SK-N-SH (cell line): ENCODE measurements at regions not wholly inside any gene's neighbourhood (a gene's known extent, or its start where the extent isn't known, plus 50 kb on each side); places are given as distances from the start of the nearest gene placed in this dataset.

Experiments
- CTCF ChIA-PET: fragments of 300-600, 350-600 bp; formaldehyde crosslinking; extraction: SDS; loops from one replicate; lab custom pipeline; 2021; lab: Yijun Ruan, JAX
- POLR2A ChIA-PET: fragments of 350-600 bp; sonication (Branson Sonifier 250); formaldehyde crosslinking; extraction: SDS; loops from one replicate; lab custom pipeline; 2020; ENCODE audit warnings: antibody characterized with exemption, inconsistent platforms; lab: Yijun Ruan, JAX
- DNase-seq: peaks from one replicate; pipeline ENCODE4 v3.0.0; 2012
- H2AFZ ChIP-seq: fragments of 200-600 bp; sonication (generic); 2 replicates; pipeline ENCODE4 v1.8.1; 2016; ENCODE audit warnings: antibody characterized with exemption, mild to moderate bottlenecking, low read depth
- H3F3A ChIP-seq: fragments of 200-600 bp; sonication (generic); replicated peaks from 2 replicates; pipeline ENCODE3; 2016; ENCODE audit warnings: antibody characterized with exemption, mild to moderate bottlenecking; ENCODE audit not compliant: insufficient read depth
- H3K27ac ChIP-seq, 2 experiments: fragments of 200-500 bp in 1 of 2; fragments of 200-600 bp in 1 of 2; sonication (Bioruptor generic) in 1 of 2; sonication (generic), shearing (Covaris generic) in 1 of 2; 2 replicates each; pipeline versions ENCODE4 v1.5.1 to v1.6.1; 2014 to 2016; ENCODE audit warnings: low read depth in 2 of 2, inconsistent platforms in 1 of 2, low read length in 1 of 2, mild to moderate bottlenecking in 1 of 2, mixed read lengths in 1 of 2
- H3K27me3 ChIP-seq: fragments of 200-600 bp; sonication (generic), shearing (Covaris generic); 2 replicates; pipeline ENCODE4 v1.6.1; 2016; ENCODE audit warnings: mixed run types; ENCODE audit not compliant: insufficient read depth
- H3K36me3 ChIP-seq, 2 experiments: fragments of 200-500 bp in 1 of 2; fragments of 200-600 bp in 1 of 2; sonication (Bioruptor generic) in 1 of 2; sonication (generic) in 1 of 2; replicated peaks in 1 of 2; 2 replicates each; pipeline versions ENCODE3 to v1.5.1; 2014 to 2016; ENCODE audit warnings: low read length in 1 of 2, mild to moderate bottlenecking in 1 of 2; ENCODE audit not compliant: insufficient read depth in 2 of 2, control insufficient read depth in 1 of 2
- H3K4me1 ChIP-seq, 2 experiments: fragments of 200-500 bp in 1 of 2; fragments of 200-600 bp in 1 of 2; sonication (Bioruptor generic) in 1 of 2; sonication (generic), shearing (Covaris generic) in 1 of 2; 2 replicates each; pipeline versions ENCODE4 v1.5.1 to v1.6.1; 2014 to 2016; ENCODE audit warnings: low read depth in 1 of 2, low read length in 1 of 2, mixed run types in 1 of 2; ENCODE audit not compliant: insufficient read depth in 2 of 2, control insufficient read depth in 1 of 2
- H3K4me2 ChIP-seq: fragments of 200-600 bp; sonication (generic), shearing (Covaris generic); 2 replicates; pipeline ENCODE4 v1.6.1; 2017; ENCODE audit warnings: mixed run types
- H3K4me3 ChIP-seq, 2 experiments: fragments of 200-500 bp in 1 of 2; fragments of 200-600 bp in 1 of 2; sonication (Bioruptor generic) in 1 of 2; sonication (generic), shearing (Covaris generic) in 1 of 2; 2 replicates each; pipeline versions ENCODE4 v1.5.1 to v1.8.1; 2014 to 2016; ENCODE audit warnings: low read depth in 2 of 2, inconsistent platforms in 1 of 2, low read length in 1 of 2, mild to moderate bottlenecking in 1 of 2, mixed read lengths in 1 of 2, moderate library complexity in 1 of 2
- H3K79me2 ChIP-seq: fragments of 200-600 bp; sonication (generic); 2 replicates; pipeline ENCODE4 v1.8.1; 2017; ENCODE audit warnings: mild to moderate bottlenecking; ENCODE audit not compliant: insufficient read depth
- H3K9ac ChIP-seq: fragments of 200-600 bp; sonication (generic); 2 replicates; pipeline ENCODE4 v1.6.1; 2017; ENCODE audit warnings: mixed run types
- H3K9me2 ChIP-seq: fragments of 200-600 bp; sonication (generic); 2 replicates; pipeline ENCODE4 v1.6.1; 2017; ENCODE audit warnings: mixed run types
- H3K9me3 ChIP-seq: fragments of 200-600 bp; sonication (generic); 2 replicates; pipeline ENCODE4 v1.6.1; 2017; ENCODE audit warnings: mixed run types, mild to moderate bottlenecking, moderate library complexity
- H4K20me1 ChIP-seq: fragments of 200-600 bp; sonication (generic); 2 replicates; pipeline ENCODE4 v1.6.1; 2017; ENCODE audit warnings: mild to moderate bottlenecking, mixed run types; ENCODE audit not compliant: insufficient read depth
- CHD2 ChIP-seq: fragments of 150-350 bp; IDR thresholded peaks from 2 replicates; pipeline ENCODE4 v1.6.1; 2018; ENCODE audit warnings: low read length; ENCODE audit not compliant: partially characterized antibody
- EZH2phosphoT487 ChIP-seq: fragments of 200-600 bp; sonication (generic); IDR thresholded peaks from 2 replicates; pipeline ENCODE4 v1.6.1; 2017; ENCODE audit warnings: low read depth, mixed run types, mild to moderate bottlenecking, antibody characterized with exemption, moderate library complexity, borderline replicate concordance
- FOSL2 ChIP-seq: IDR thresholded peaks from 2 replicates; pipeline ENCODE4 v1.4.0; 2012; ENCODE audit warnings: low read depth, mild to moderate bottlenecking, moderate library complexity, borderline replicate concordance
- GATA2 ChIP-seq: sonication (generic); formaldehyde crosslinking; IDR thresholded peaks from 2 replicates; pipeline ENCODE4 v1.5.0; 2020; ENCODE audit warnings: mild to moderate bottlenecking, missing genetic modification reagents
- IRF3 ChIP-seq: fragments of 150-350 bp; IDR thresholded peaks from 2 replicates; pipeline ENCODE4 v1.6.1; 2016; ENCODE audit warnings: mild to moderate bottlenecking, low read depth, low read length
- MXI1 ChIP-seq: IDR thresholded peaks from 2 replicates; pipeline ENCODE4 v1.6.1; 2012; ENCODE audit warnings: mild to moderate bottlenecking, low read depth, low read length, improper control_type of control experiment
- NRF1 ChIP-seq: IDR thresholded peaks from 2 replicates; pipeline ENCODE4 v1.6.1; 2012; ENCODE audit warnings: low read depth, mild to moderate bottlenecking, low read length
- PBX3 ChIP-seq: IDR thresholded peaks from 2 replicates; pipeline ENCODE4; 2012
- RAD21 ChIP-seq: IDR thresholded peaks from 2 replicates; pipeline ENCODE4 v1.6.1; 2012; ENCODE audit warnings: mild to moderate bottlenecking, low read length
- RCOR1 ChIP-seq: fragments of 150-350 bp; IDR thresholded peaks from 2 replicates; pipeline ENCODE4 v1.6.1; 2017; ENCODE audit warnings: antibody characterized with exemption, low read length
- SMC3 ChIP-seq: IDR thresholded peaks from 2 replicates; pipeline ENCODE4 v1.6.1; 2012; ENCODE audit warnings: low read depth, low read length, improper control_type of control experiment
- TAF1 ChIP-seq: IDR thresholded peaks from 2 replicates; pipeline ENCODE4 v1.6.1; 2012; ENCODE audit warnings: low read depth, mild to moderate bottlenecking, low read length, moderate library complexity, borderline replicate concordance
- TCF12 ChIP-seq: IDR thresholded peaks from 2 replicates; pipeline ENCODE4 v1.4.0; 2012
- ZBTB33 ChIP-seq: IDR thresholded peaks from 2 replicates; pipeline ENCODE4 v1.4.0; 2012; ENCODE audit warnings: low read depth, borderline replicate concordance
- WGBS: methylation state at CpG from one replicate; pipeline ENCODE4 v1.1.6; 2017; ENCODE audit warnings: low lambda C conversion rate; 5-methylcytosine and 5-hydroxymethylcytosine counted together

GRCh38 chr2:238972146-238972445, 124.2 kb downstream of the TWIST2 start:
- Histone ChIP-seq H3K4me3 (no peak overlapping the region), H2AFZ (no peak overlapping the region), H3F3A (no peaks in the 10 kb centered on the region), H3K9me3 (no peaks in the 10 kb centered on the region), H3K4me2 (no peak overlapping the region), H3K79me2 (no peaks in the 10 kb centered on the region), H4K20me1 (no peaks in the 10 kb centered on the region), H3K9me2 (no peaks in the 10 kb centered on the region), H3K4me1 (peaks cover 0 to 7% of the 10 kb centered on the region in 2 experiments; a peak in 1 of 4 replicates), H3K9ac (no peak overlapping the region), H3K36me3 (no peaks in the 10 kb centered on the region), H3K27ac (no peak overlapping the region), H3K27me3 (no peaks in the 10 kb centered on the region)
- no peak for DNase-seq
- ChIA-PET CTCF (interaction anchor here (1.4 to 2.7 kb wide), 2 partner anchors 13 to 135 kb away, joined by 6 to 10 read pairs; no protein-coding TSS in a partner anchor), POLR2A (no interaction called here)
- TF ChIP-seq GATA2 (no peak), PBX3 (no peak), ZBTB33 (no peak), EZH2phosphoT487 (no peak), MXI1 (no peak), IRF3 (no peak), TAF1 (no peak), RAD21 (no peak), NRF1 (no peak), FOSL2 (no peak), CHD2 (no peak), RCOR1 (no peak), SMC3 (no peak), TCF12 (no peak)
- 90% methylated on average over 4 of the region's 6 CpGs for WGBS
